Endothelial cell of umbilical vein (primary cell): ENCODE measurements at regions not wholly inside any gene's neighbourhood (a gene's known extent, or its start where the extent isn't known, plus 50 kb on each side); places are given as distances from the start of the nearest gene placed in this dataset.

ENCODE experiments used
- BruUV-seq: library from RNA; stranded (reverse); fragments of 400-500 nt; replicated peaks from 2 replicates; lab custom pipeline; 2021; lab: Mats Ljungman, UMichigan
- CTCF ChIA-PET: fragments of 300-600, 350-600 bp; sonication (Branson Sonifier 250); formaldehyde crosslinking; loops from one replicate; lab custom pipeline; 2021; ENCODE audit warnings: antibody characterized with exemption, inconsistent platforms; lab: Charles Lee
- POLR2A ChIA-PET: fragments of 300-600, 350-600 bp; sonication (Branson Sonifier 250); formaldehyde crosslinking; loops from one replicate; lab custom pipeline; 2021; ENCODE audit warnings: antibody characterized with exemption, inconsistent platforms; lab: Charles Lee
- DNase-seq: peaks from one replicate; pipeline ENCODE4 v3.0.0-alpha.2; 2011; ENCODE audit warnings: low read depth, low spot score
- FAIRE-seq: peaks from 2 replicates; lab custom pipeline; 2011; peaks lifted over from hg19 to GRCh38; lab: Jason Lieb, UNC
- H2AFZ ChIP-seq: 2 replicates; pipeline ENCODE4 v1.6.0; 2012; ENCODE audit warnings: low read depth, low read length, control low read depth, inconsistent platforms
- H3K27ac ChIP-seq: 2 replicates; pipeline ENCODE4 v1.5.1; 2011; ENCODE audit warnings: low read depth, mild to moderate bottlenecking, control low read depth, low read length, moderate library complexity; ENCODE audit not compliant: insufficient read depth
- H3K27me3 ChIP-seq, 2 experiments: 2 replicates each; pipeline versions ENCODE4 v1.6.0 to v1.6.1; 2011; ENCODE audit warnings: low read length in 2 of 2, mixed read lengths in 1 of 2; ENCODE audit not compliant: control insufficient read depth in 2 of 2, insufficient read depth in 2 of 2
- H3K36me3 ChIP-seq, 2 experiments: 2 replicates in 1 of 2; 3 replicates in 1 of 2; pipeline ENCODE4 v1.5.1; 2011; ENCODE audit warnings: low read length in 2 of 2, mild to moderate bottlenecking in 1 of 2, moderate library complexity in 1 of 2; ENCODE audit not compliant: control insufficient read depth in 2 of 2, insufficient read depth in 2 of 2; ENCODE audit errors: extremely low read depth in 1 of 2
- H3K4me1 ChIP-seq: 3 replicates; pipeline ENCODE4 v1.5.1; 2011; ENCODE audit warnings: mild to moderate bottlenecking, low read length; ENCODE audit not compliant: control insufficient read depth, insufficient read depth; ENCODE audit errors: extremely low read depth
- H3K4me2 ChIP-seq: 2 replicates; pipeline ENCODE4 v1.6.1; 2011; ENCODE audit warnings: low read length, control low read depth, mixed read lengths; ENCODE audit not compliant: insufficient read depth
- H3K4me3 ChIP-seq, 3 experiments: fragments of 200-600 bp in 1 of 3; sonication (generic), shearing (Covaris generic) in 1 of 3; replicated peaks in 1 of 3; 2 replicates each; pipeline ENCODE4 v1.5.1; 2011 to 2016; ENCODE audit warnings: control low read depth in 3 of 3, low read length in 3 of 3, mild to moderate bottlenecking in 2 of 3, inconsistent platforms in 1 of 3, low read depth in 1 of 3, moderate library complexity in 1 of 3; ENCODE audit not compliant: insufficient read depth in 1 of 3
- H3K79me2 ChIP-seq: 2 replicates; pipeline ENCODE4 v1.6.0; 2012; ENCODE audit warnings: low read length, inconsistent platforms; ENCODE audit not compliant: control insufficient read depth, insufficient read depth
- H3K9ac ChIP-seq: replicated peaks from 2 replicates; pipeline ENCODE3; 2011; ENCODE audit warnings: low read length, control low read depth; ENCODE audit not compliant: insufficient read depth; ENCODE audit errors: extremely low read depth
- H3K9me1 ChIP-seq: replicated peaks from 3 replicates; pipeline ENCODE4 v1.6.0; 2011; ENCODE audit warnings: mild to moderate bottlenecking, low read length; ENCODE audit not compliant: control insufficient read depth, insufficient read depth; ENCODE audit errors: extremely low read depth
- H3K9me3 ChIP-seq: replicated peaks from 2 replicates; pipeline ENCODE4 v1.5.1; 2012; ENCODE audit warnings: low read length, inconsistent platforms; ENCODE audit not compliant: control insufficient read depth, insufficient read depth
- H4K20me1 ChIP-seq: replicated peaks from 2 replicates; pipeline ENCODE3; 2011; ENCODE audit warnings: mild to moderate bottlenecking, low read length; ENCODE audit not compliant: control insufficient read depth, insufficient read depth; ENCODE audit errors: extremely low read depth
- EZH2 ChIP-seq: IDR thresholded peaks from 2 replicates; pipeline ENCODE4 v1.6.1; 2012; ENCODE audit warnings: borderline replicate concordance, low read depth, mild to moderate bottlenecking, moderate library complexity, low read length, inconsistent platforms; ENCODE audit not compliant: severe bottlenecking
- FOS ChIP-seq: IDR thresholded peaks from 2 replicates; pipeline ENCODE4 v1.6.1; 2011; ENCODE audit warnings: mild to moderate bottlenecking, low read length, moderate library complexity, borderline replicate concordance; ENCODE audit not compliant: insufficient read depth
- GATA2 ChIP-seq: IDR thresholded peaks from 2 replicates; pipeline ENCODE4 v1.7.0; 2011; ENCODE audit warnings: low read depth, mild to moderate bottlenecking, moderate library complexity, mixed read lengths, low read length; ENCODE audit not compliant: insufficient read length, insufficient read depth
- JUN ChIP-seq: IDR thresholded peaks from 2 replicates; pipeline ENCODE4 v1.6.1; 2011; ENCODE audit warnings: borderline replicate concordance, low read depth; ENCODE audit not compliant: insufficient read length, insufficient read depth
- MYC ChIP-seq: IDR thresholded peaks from one replicate; pipeline ENCODE4 v1.6.1; 2011; ENCODE audit warnings: mild to moderate bottlenecking, low read depth, low read length
- POLR2A ChIP-seq: IDR thresholded peaks from 2 replicates; pipeline ENCODE4 v1.6.1; 2012; ENCODE audit warnings: low read depth, mild to moderate bottlenecking, control low read depth, low read length
- POLR2AphosphoS5 ChIP-seq: IDR thresholded peaks from 2 replicates; pipeline ENCODE4 v1.6.1; 2012; ENCODE audit warnings: low read depth, mild to moderate bottlenecking, control low read depth, low read length, moderate library complexity; ENCODE audit not compliant: insufficient read depth
- dilution Hi-C: fragments of 300-500 bp; cut with MboI; formaldehyde crosslinking; loops from one replicate; pipeline ENCODE4 v1.15.0; 2019; ENCODE audit warnings: low sequenced_read_pairs; ENCODE audit not compliant: extremely low pct_ligation_motif_present
- intact Hi-C: fragments of 100-400 bp; cut with micrococcal nuclease; formaldehyde crosslinking; loops from one replicate; pipeline ENCODE4 v1.10.0; 2022
- TF ChIP-seq, protein P1 (sequence below): IDR thresholded peaks from 2 replicates; pipeline ENCODE4 v1.6.1; 2011; ENCODE audit not compliant: insufficient read depth, insufficient read length
- TF ChIP-seq, protein P2 (sequence below), 2 donors: IDR thresholded peaks; 1 replicate in 1 of 2; 2 replicates in 1 of 2; pipeline ENCODE4 v1.5.1; 2011; ENCODE audit warnings: low read length in 2 of 2, mild to moderate bottlenecking in 2 of 2, moderate library complexity in 2 of 2, control low read depth in 1 of 2, inconsistent platforms in 1 of 2, low read depth in 1 of 2; ENCODE audit not compliant: insufficient read depth in 1 of 2; ENCODE audit errors: extremely low read depth in 1 of 2

- CTCF ChIA-PET: no interaction called here
- Histone ChIP-seq H3K27ac (no peak overlapping the region), H4K20me1 (no peaks in the 10 kb centered on the region), H3K9ac (no peak overlapping the region), H3K9me1 (no peaks in the 10 kb centered on the region), H3K4me2 (no peak overlapping the region), H3K36me3 (no peaks in the 10 kb centered on the region), H3K9me3 (no peaks in the 10 kb centered on the region), H3K27me3 (no peaks in the 10 kb centered on the region), H3K4me3 (no peak overlapping the region), H3K4me1 (no peaks in the 10 kb centered on the region), H3K79me2 (no peaks in the 10 kb centered on the region), H2AFZ (no peak overlapping the region)
- no TSS peak for BruUV-seq
- intact Hi-C loops (no loop called here), dilution Hi-C loops (no loop called here)
- DNase-seq (no peak), FAIRE-seq (no peak)
- TF ChIP-seq, protein P1, sequence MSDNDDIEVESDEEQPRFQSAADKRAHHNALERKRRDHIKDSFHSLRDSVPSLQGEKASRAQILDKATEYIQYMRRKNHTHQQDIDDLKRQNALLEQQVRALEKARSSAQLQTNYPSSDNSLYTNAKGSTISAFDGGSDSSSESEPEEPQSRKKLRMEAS: no peak
- TF ChIP-seq, protein P2, sequence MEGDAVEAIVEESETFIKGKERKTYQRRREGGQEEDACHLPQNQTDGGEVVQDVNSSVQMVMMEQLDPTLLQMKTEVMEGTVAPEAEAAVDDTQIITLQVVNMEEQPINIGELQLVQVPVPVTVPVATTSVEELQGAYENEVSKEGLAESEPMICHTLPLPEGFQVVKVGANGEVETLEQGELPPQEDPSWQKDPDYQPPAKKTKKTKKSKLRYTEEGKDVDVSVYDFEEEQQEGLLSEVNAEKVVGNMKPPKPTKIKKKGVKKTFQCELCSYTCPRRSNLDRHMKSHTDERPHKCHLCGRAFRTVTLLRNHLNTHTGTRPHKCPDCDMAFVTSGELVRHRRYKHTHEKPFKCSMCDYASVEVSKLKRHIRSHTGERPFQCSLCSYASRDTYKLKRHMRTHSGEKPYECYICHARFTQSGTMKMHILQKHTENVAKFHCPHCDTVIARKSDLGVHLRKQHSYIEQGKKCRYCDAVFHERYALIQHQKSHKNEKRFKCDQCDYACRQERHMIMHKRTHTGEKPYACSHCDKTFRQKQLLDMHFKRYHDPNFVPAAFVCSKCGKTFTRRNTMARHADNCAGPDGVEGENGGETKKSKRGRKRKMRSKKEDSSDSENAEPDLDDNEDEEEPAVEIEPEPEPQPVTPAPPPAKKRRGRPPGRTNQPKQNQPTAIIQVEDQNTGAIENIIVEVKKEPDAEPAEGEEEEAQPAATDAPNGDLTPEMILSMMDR (IDR thresholded peaks at IDR 0.05; ENCODE audit: extremely low read depth in 1 of 2, insufficient read depth in 1 of 2, low read depth in 1 of 2, low read length in 2 of 2): no peak
- TF ChIP-seq POLR2A: no peak
- TF ChIP-seq JUN: no peak
- no peak for TF ChIP-seq EZH2
- no peak for TF ChIP-seq MYC
- no peak for TF ChIP-seq GATA2
- no peak for TF ChIP-seq POLR2AphosphoS5
- TF ChIP-seq FOS: no peak
- POLR2A ChIA-PET: no interaction called here
Measured at GRCh38 chr13:84563611-84564010, 681.3 kb upstream of the SLITRK1 start.
